Epithelial cell of prostate (primary cell): ENCODE measurements at regions not wholly inside any gene's neighbourhood (a gene's known extent, or its start where the extent isn't known, plus 50 kb on each side); places are given as distances from the start of the nearest gene placed in this dataset.

ENCODE experiments used
- DNase-seq: peaks from one replicate; pipeline ENCODE4 v3.0.0-alpha.2; 2011; ENCODE audit warnings: low read depth, low spot score
- H3K27ac ChIP-seq: fragments of 450-650 bp; 2 replicates; pipeline ENCODE4 v1.5.1; 2017; ENCODE audit warnings: mild to moderate bottlenecking

DNA sequence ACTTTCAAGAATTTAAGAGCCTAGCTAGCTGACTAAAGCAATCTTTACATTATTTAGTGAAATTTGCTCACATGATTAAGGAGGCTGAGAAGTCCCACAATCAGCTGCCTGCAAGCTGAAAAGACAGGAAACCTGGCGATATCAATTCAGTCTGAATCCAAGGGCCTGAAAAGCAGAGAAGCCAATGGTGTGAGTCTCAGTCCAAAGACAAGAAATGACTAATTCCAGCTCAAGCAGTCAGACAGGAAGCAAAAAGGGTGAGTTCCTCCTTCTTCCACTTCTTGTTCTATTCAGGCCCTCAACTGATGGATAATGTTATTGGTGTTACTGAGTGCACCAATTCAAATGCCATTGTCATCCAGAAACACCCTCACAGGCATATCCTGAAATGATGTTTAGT is 1231.6 kb upstream of the CELF2 start:
- peak overlapping the region; percentile 90 for H3K27ac ChIP-seq
- DNase-seq: peak; percentile 33

DNA sequence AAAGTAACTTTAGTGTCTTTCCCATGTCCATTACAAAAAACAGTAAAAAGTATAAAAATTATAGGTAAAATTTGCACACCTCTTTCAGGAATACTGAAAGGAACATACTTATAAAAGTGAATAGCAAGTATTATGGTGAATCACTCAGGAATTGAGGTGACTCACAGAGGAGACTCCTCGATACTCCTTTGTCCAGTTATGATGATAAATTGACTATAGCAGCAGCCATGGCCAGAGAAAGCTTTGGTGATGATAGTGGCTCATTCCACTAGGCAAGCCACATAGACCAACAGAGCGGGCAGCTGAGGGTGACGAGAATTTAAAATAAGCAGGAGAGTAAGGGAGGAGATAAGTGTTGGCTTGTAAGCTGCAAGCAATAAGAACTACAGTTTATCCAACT is 1231.1 kb upstream of the CELF2 start:
- peak; percentile 49 for DNase-seq
- H3K27ac ChIP-seq: peak overlapping the region; percentile 90

DNA sequence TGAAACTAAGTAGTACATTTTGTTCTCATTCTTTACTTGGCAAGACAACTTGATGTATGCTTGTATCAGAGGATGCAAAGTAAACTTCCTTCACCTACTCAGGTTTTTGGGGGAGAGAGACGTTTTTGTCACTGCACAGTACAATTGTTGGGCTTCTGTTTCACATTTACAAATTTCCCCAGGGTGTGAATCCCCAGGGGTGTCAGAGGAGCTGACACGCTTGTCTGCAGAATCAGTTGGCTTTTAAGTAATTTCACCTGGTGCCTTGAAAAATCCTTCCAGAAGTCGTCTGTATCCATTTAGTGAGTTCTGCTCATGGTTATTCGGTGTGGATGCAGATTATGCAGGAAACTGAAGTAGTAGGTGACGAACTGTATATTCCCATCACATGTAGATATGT is 1227.7 kb upstream of the CELF2 start:
- no peak overlapping the region for H3K27ac ChIP-seq
- DNase-seq: no peak

DNA sequence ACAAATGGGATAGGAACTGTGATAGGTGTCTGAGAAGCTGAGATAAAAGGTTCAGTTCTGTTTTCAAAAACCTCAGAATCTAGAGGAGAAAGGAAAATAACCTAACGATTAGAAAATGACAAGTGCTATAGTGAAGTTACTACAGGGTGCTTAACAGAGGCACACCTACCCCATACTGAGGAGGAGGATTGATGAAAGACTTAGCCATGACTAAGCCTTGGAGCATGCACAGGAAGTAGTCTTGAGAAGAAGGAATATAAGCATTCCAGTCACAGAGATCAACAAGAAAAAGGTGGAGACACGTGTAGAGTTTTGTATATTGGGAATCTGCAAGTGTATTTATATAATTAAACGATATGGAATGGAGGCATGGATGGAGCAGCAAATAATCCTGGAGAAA is 1225.5 kb upstream of the CELF2 start:
- DNase-seq: no peak
- H3K27ac ChIP-seq: no peak overlapping the region

DNA sequence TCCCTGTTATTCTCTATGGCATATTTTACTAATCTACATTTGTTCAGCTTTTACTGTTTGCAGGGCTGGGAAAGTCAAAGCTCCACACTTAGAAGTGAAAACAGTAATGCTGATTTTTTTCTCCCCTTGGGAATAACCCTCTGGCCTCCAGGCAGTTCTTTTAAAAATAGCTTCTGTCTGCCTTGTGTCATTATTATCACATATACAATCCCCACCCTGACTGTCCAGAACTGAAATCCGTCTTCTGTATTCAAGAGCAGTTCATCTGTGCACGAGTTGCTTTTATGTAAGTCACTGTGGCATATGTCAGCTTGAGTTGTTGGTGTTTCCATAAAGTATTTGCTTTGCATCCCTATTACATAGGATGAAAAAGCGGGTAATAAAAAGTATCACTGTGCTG is 1221.1 kb upstream of the CELF2 start:
- H3K27ac ChIP-seq: no peak overlapping the region
- DNase-seq: no peak

DNA sequence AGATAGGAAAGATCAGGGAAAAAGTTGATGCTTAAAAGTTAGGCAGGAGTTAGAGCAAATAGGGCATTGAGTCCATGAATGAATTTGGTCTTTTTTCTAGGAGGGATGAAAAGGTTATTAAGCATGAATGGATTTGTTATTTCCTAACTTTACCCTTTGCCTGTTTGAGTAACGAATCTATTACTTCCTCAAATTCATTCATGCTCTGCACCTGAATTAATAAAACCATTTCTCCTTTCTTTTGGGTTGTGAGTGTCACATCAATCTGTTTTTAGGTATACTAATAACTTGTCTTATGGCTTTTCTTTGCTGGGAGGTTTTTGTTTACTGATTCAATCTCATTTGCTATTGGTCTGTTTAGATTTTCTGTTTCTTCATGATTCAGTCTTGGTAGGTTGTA is 1217.7 kb upstream of the CELF2 start:
- DNase-seq: no peak
- no peak overlapping the region for H3K27ac ChIP-seq

DNA sequence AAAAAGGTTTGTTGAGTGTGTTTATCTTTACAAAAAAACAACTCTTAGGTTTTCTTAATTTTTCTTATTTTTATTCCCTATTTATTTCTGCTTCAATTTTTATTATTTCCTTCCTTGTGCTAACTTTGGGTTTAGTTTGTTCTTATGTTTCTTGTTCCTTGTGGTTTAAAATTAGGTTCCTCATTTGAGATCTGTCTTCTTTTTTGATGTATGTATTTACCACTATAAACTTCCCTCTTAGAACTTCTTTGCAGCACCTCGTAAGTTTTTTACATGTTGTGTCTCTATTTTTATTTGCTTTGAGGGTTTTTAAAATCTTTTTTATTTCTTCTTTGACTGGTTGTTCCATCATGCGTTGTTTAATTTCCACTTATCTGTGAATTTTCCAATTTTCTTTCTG is 1217.1 kb upstream of the CELF2 start:
- DNase-seq: no peak
- H3K27ac ChIP-seq: no peak overlapping the region

DNA sequence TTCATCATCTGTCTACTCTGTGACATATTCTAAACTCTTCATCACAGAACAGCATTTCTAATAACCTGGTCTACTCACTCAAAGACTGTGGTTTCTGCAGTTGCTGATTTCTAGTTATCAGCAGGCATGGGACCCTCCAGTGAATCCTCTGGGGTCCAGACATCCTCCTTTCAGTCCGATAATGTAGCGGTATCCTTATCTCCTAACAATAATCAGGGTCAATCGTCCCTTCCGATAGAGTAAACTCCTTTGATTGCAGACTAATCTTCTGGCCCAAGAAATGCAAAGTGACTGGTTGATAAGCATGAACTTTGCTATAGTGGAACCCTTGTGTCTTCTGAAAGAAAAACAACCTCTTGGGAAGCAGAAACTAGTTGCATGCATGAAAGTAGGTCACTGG is 1209.8 kb upstream of the CELF2 start:
- no peak overlapping the region for H3K27ac ChIP-seq
- no peak for DNase-seq

DNA sequence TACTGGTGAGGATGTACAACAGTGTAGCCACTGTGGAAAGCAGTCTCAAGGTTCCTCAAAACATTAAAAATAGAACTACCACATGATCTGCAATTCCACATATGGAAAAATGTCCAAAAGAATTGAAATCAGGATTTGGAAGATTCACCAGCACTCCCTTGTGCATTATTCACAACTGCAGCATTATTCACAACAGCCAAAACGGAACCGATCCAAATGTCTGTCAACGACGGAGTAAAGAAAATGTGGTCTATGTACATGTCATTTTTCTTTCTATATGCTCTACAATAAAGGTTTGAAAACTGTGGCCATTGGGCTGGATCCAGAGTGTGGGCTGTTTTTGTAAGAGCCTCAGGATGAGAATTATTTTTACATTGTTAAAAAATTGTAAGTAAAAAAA is 1206.1 kb upstream of the CELF2 start:
- DNase-seq: no peak
- H3K27ac ChIP-seq: no peak overlapping the region

DNA sequence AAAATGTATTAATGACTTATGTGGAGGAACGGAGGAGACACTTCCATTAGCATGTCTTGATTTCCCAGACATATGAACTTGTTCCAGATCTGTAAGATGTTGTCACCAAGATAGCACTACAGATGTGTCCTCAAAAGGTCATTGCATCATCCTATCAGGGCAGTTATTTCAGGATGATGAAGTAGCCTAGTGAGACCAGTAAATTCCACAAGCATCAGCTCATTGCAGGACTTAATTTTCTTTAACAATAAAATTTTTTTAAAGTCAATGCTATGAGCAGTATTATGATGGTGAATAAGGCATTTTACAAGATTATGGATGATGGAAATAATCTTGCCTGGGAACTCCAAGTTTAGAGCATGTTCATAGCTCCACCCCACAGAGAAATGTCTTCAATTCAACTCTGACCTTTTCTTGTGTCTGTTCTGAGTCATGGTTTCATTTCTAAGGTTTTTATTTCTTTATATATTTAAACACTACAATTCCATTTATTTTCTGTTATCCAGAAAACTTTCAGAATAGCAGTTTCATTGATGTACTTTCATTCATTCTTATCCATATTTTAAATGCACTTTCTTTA is 1203.3 kb upstream of the CELF2 start:
- H3K27ac ChIP-seq: no peak overlapping the region
- DNase-seq: no peak

DNA sequence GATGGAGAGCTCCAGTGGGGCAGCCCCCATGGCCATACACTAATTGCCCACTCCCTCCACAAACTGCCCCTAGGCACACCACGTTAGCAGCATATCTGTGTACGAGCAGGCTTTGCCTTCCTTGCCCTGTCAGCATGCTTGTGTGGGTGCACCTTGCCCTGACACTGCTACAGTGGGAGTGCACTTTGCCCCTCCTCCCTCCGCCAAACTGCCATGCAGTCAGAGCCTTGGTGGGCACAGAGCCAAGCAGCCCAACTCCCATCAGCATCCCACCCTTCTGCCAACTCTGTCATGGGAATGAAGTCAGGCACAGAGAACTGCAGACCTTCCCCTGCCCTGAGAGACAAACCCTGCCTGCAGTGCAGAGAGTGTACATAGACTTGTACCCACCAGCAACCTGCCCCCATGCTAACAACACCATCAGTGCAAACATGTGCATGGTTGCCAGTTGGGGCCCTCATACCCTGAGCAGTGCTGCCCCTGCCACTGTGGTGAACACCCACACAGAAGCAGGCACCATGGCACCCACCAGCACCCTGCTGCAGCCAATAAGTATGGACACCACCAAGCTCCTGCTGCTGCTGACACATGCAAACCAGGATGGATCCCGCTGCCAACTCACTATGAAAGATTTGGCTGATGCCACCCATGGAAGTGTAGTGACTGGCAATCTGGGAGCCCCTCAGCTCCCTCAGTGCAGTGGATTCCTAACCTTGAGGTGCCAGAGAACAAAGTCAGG is 1197.7 kb upstream of the CELF2 start:
- H3K27ac ChIP-seq: no peak overlapping the region
- DNase-seq: no peak

DNA sequence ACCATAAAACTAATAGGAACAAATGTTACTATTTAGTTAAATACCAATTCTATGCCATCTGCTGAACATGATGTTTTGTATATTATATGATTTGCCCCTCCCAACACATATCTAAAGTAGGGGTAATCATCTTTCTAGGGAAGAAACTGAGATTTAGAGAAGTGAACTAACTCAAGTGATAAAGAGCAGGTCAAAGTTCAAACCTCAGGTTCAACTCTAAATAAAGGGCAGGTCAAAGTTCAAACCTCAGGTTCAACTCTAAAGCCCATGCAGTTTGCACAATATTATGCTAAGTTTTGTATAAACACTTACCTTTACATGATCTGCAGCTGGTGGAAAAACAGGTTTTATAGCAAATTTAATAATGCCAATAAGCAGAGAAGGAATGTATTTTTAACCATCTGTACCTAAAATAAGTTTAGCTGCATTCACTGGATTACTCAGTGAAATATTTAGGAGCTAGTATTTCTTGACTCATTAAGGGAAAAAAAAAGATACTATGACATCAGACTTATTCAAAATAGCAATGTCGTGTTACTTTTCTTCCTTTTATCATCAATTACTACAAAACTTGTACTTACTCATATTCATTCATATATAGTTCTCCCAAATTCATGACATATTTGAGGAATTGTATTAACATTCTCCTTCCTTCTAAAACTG is 1194.3 kb upstream of the CELF2 start:
- no peak for DNase-seq

DNA sequence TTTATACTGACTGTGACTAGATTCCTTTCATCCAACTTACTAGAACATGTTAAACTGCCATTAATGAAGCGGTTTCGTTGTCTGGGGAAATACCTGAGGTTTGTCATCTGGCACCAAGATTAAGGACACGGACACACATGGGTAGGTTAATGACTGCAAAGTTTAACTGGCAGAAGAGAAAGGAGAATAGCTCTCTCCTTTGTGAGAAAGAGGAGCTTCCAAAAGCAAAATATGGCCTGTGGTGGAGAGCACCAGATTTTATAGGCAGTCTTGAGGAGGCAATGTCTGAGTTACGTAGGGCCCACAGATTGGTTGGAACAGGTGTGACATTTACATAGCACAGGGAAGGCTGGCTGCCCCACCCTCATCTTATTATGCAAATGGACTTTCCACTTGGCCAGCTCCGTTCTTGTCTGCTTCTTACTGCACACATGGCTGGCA is 1193.0 kb upstream of the CELF2 start:
- H3K27ac ChIP-seq: no peak overlapping the region
- no peak for DNase-seq

More for the DNA sequence above, 1194.3 kb upstream of the CELF2 start:
- no peak overlapping the region for H3K27ac ChIP-seq

DNA sequence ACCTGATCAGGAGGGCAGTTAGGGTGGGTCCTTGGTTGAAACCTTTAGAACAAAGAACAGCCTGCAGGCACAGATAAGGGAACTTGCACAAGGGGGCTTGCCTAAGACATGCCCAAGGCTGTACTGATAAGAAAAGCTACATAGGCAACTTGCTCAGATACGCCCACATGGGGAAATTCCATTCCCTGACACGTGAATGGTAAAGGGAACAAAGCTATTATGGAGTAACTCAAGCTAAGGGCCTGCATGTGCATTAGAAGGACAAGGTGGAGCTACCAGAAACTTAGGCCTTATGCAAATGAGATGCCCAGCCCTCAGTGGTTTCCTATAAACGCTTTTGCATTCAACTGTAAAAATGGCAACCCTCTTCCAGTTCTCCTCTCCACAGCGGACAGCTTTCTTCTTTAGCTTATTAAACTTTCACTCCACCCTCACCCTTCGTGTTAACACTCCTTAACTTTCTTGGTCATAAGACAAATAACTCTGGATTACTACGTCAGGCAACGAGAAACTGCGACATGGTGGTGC is 1192.1 kb upstream of the CELF2 start:
- no peak for DNase-seq
- no peak overlapping the region for H3K27ac ChIP-seq

DNA sequence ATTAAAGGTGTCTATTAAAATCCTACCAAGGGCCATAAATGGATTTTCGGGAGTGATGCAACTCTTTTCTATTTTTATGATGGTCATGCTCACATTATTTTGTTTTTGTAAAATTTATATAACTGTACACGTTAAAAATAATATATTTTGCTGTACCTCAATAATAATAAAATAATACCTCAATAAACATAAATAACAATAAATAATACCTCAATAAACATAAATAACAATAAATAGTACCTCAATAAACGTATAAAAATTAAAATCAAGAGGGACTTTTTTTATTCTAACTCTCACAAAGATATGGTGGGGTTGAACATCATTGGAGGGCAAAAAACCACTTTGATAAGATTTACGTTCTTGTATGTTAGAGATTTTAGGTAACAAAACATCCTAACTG is 1189.6 kb upstream of the CELF2 start:
- no peak for DNase-seq
- no peak overlapping the region for H3K27ac ChIP-seq

DNA sequence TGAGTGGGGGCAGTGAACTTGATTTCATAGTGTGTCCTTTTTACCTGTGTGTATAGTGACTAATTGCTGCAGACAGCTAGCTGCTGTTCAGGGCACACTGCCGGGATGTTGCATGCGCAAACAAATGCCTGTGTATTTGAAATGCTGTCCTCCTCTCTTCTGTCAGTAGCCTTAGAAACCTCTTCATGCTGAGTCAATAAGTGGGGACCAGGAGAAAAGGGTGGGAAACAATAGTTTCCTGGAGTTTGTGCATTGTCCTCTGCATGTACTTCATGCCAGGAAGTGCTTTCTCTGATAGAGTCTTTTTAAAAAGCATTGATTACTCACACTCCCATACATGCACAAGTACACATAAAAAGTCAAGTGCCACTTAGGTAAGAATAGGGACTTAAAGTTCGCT is 1183.7 kb upstream of the CELF2 start:
- no peak overlapping the region for H3K27ac ChIP-seq
- DNase-seq: no peak

DNA sequence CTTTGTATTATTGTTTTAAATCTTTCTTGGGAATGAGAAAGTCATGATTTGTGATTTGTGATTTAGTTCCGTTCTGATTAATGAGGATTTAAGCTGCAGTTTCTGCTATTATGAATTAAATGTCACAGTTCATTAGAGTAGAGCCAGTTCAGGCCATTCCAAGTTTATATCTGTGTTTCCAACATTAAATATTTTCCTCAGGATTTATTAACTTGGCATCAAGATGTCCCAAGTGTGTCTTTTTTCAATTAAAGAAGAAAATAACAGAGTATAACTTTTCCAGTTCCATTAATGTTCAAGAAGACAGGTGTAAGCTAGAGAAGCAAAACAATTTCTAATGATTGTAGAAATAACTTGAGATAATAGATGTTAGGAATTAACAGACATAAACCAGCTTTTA is 1183.2 kb upstream of the CELF2 start:
- no peak for DNase-seq
- no peak overlapping the region for H3K27ac ChIP-seq

DNA sequence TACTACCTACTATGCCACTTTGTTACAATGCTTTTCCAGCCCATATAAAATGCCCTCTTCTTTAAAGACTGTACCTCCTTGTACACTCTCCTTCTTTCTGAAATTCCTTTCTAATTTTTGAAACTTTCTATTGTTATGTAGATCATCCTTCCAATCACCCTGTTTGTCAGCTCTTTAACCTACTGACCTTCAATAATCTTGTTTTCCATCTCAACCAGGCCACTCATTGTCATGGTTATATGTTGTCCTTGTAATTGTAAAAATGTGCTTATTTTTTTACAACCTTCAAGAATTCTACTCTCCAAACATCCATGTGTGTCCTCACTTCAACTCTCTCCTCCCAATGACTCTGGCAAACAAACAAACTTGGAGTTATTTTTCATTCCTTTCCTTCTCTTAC is 1172.6 kb upstream of the CELF2 start:
- DNase-seq: no peak
- no peak overlapping the region for H3K27ac ChIP-seq

DNA sequence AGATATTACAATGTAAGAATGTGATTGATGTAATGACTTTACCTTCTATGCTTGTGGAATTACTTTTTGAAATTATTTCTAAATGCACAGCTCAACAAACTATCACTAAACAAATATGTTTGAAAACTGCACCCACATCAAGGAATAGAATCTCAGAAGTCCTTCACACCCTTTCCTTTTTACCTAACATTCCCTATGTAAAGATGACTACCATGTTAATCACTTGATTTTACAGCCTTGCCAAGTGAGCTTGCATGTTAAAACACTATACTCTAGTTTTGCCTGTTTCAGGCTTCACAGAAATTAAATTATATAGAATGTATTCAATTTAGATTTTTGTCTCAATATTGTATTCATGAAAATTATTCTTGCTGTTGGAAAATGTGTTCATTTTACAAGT is 1169.4 kb upstream of the CELF2 start:
- peak overlapping the region; percentile 50 for H3K27ac ChIP-seq
- DNase-seq: no peak

DNA sequence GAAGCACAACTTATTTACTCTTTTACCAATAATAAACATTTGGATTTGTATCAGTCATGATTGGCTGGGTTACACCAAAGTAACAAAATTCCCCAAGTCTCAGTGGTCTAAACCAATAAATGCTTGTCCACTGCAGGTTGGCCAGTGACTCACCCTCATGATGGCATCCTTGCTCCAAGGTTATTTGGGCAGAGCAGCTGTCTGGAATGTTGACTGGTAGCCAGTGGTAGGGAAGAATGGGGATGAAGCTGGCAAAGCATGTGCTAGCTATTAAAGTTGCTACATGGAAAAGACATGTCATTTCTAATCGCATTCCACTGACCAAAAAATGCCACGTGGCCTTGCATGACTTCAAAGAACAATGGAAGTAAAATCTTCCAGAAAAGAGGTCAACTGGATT is 1168.7 kb upstream of the CELF2 start:
- no peak for DNase-seq
- H3K27ac ChIP-seq: peak overlapping the region; percentile 50

DNA sequence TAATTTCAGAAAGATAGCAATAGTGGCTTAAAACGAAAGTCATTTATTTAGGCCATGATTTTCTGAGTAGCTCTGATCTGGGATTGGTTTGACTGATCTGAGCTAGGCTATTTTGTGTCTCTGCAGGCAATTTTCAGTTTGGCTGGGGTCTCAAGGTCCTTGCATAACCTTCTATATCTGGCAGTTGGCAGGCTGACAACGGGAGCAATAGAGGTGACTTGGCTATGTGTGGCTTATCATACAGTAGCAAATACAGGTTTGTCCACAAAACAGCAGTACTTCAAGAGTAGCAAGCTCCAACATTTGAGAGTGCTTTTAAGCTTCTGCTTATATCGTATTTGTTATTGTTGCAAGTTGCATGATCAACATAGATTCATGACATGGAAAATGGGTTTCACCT is 1167.3 kb upstream of the CELF2 start:
- DNase-seq: no peak
- H3K27ac ChIP-seq: no peak overlapping the region

DNA sequence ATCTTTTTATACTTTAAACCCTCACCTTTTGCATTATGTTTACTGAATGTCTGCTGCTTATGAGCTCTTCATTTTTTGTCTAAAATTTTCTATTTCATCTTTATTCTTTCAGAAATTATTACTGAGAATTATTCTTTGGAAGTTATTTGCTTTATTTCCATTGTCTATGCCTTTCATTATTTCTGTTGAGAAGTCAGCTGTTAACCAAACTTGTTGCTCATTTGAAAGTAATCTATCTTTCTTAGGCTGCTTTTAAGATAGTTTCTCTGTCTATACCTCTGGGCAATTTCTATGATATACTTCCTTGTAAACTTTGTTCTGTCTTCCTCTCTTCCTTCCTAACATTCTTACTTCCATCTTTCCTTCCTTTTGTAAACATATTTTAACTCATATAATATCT is 1165.9 kb upstream of the CELF2 start:
- H3K27ac ChIP-seq: no peak overlapping the region
- no peak for DNase-seq
